K562 (cell line): ENCODE measurements at regions not wholly inside any gene's neighbourhood (a gene's known extent, or its start where the extent isn't known, plus 50 kb on each side); places are given as distances from the start of the nearest gene placed in this dataset.

Source experiments
- CTCF ChIP-seq, 3 experiments: IDR thresholded peaks in 2 of 3; conservative IDR thresholded peaks in 1 of 3; 2 replicates each; pipeline ENCODE4 v1.5.1; 2011 to 2012; ENCODE audit warnings: low read length in 3 of 3, mild to moderate bottlenecking in 3 of 3, control low read depth in 2 of 3, improper control_type of control experiment in 1 of 3, inconsistent platforms in 1 of 3, low read depth in 1 of 3, mixed read lengths in 1 of 3, moderate library complexity in 1 of 3; ENCODE audit not compliant: insufficient read depth in 2 of 3
- EP400 ChIP-seq: fragments of 450-650 bp; IDR thresholded peaks from 2 replicates; pipeline ENCODE4 v1.6.1; 2017; ENCODE audit warnings: antibody characterized with exemption, mild to moderate bottlenecking, moderate library complexity
- HMG20A ChIP-seq: fragments of 450-650 bp; formaldehyde crosslinking; conservative IDR thresholded peaks from 2 replicates; pipeline ENCODE4 v1.4.0; 2020; ENCODE audit warnings: mild to moderate bottlenecking, mixed read lengths
- JUND ChIP-seq, 2 experiments: IDR thresholded peaks; 2 replicates in 1 of 2; 3 replicates in 1 of 2; pipeline ENCODE4 v1.6.1; 2011; ENCODE audit warnings: borderline replicate concordance in 2 of 2, low read depth in 2 of 2, low read length in 2 of 2, improper control_type of control experiment in 1 of 2, missing biosample characterization in 1 of 2, missing genetic modification characterization in 1 of 2, missing genetic modification reagents in 1 of 2
- NUFIP1 ChIP-seq: fragments of 450-650 bp; IDR thresholded peaks from 2 replicates; pipeline ENCODE4 v1.6.1; 2018; ENCODE audit not compliant: partially characterized antibody
- PHF8 ChIP-seq: fragments of 200-600 bp; sonication (generic); IDR thresholded peaks from 2 replicates; pipeline ENCODE4 v1.6.1; 2012; ENCODE audit warnings: mixed run types, mild to moderate bottlenecking, inconsistent platforms, low read length, moderate library complexity, borderline replicate concordance
- RAD21 ChIP-seq, 2 experiments: fragments of 250-450 bp in 1 of 2; fragments of 450-650 bp in 1 of 2; sonication (Bioruptor Pico) in 1 of 2; formaldehyde crosslinking in 1 of 2; IDR thresholded peaks in 1 of 2; conservative IDR thresholded peaks in 1 of 2; 2 replicates each; pipeline versions ENCODE4 v1.4.0 to v1.8.0; 2020 to 2022; ENCODE audit warnings: mild to moderate bottlenecking in 2 of 2, moderate library complexity in 1 of 2
- RFX1 ChIP-seq: fragments of 450-650 bp; IDR thresholded peaks from 2 replicates; pipeline ENCODE4 v1.6.1; 2016; ENCODE audit warnings: mild to moderate bottlenecking, moderate library complexity
- ZNF274 ChIP-seq: IDR thresholded peaks from 2 replicates; pipeline ENCODE4 v1.6.1; 2011; ENCODE audit warnings: low read depth, mild to moderate bottlenecking, low read length, moderate library complexity, borderline replicate concordance

- TF ChIP-seq ZNF274 (no peak), EP400 (no peak), RFX1 (no peak), RAD21 (CRISPR knock-in tag; conservative IDR thresholded peaks at IDR 0.05 in 1 of 2, IDR thresholded peaks at IDR 0.05 in 1 of 2) (no peak), PHF8 (no peak), JUND (IDR thresholded peaks at IDR 0.05; ENCODE audit: borderline replicate concordance, low read depth, low read length) (no peak), JUND (tag; IDR thresholded peaks at IDR 0.05; ENCODE audit: borderline replicate concordance, low read depth, low read length) (no peak), CTCF (IDR thresholded peaks at IDR 0.05 in 2 of 3, conservative IDR thresholded peaks at IDR 0.05 in 1 of 3; ENCODE audit: insufficient read depth in 2 of 3, low read depth in 1 of 3, low read length in 3 of 3) (no peak), NUFIP1 (no peak), HMG20A (CRISPR knock-in tag) (no peak)
These were observed 136.6 kb upstream of the SLC38A2 start for GRCh38 chr12:46509135-46509534.
